Tibial artery (tissue), 4 donors: ENCODE measurements at regions not wholly inside any gene's neighbourhood (a gene's known extent, or its start where the extent isn't known, plus 50 kb on each side); places are given as distances from the start of the nearest gene placed in this dataset.

ENCODE experiments used
- DNase-seq, 2 donors: peaks; one replicate each; pipeline ENCODE4 v3.0.0-alpha.2; 2019
- H3K27ac ChIP-seq, 2 donors: fragments of 200-600 bp; sonication (generic) in 1 of 2; 1 replicate in 1 of 2; 2 replicates in 1 of 2; pipeline ENCODE4 v1.5.1; 2018 to 2019; ENCODE audit warnings: mild to moderate bottlenecking in 1 of 2
- H3K27me3 ChIP-seq, 2 donors: fragments of 200-600 bp; sonication (generic) in 1 of 2; one replicate each; pipeline versions ENCODE4 v1.5.1 to v1.6.0; 2016 to 2019
- H3K36me3 ChIP-seq, 3 donors: fragments of 200-600 bp; sonication (generic) in 2 of 3; one replicate each; pipeline ENCODE4 v1.5.1; 2016 to 2019; ENCODE audit warnings: mild to moderate bottlenecking in 2 of 3
- H3K4me1 ChIP-seq, 4 donors: fragments of 200-600 bp; sonication (generic) in 2 of 4; 1 replicate in 3 of 4; 2 replicates in 1 of 4; pipeline ENCODE4 v1.5.1; 2016 to 2019
- H3K4me3 ChIP-seq, 2 donors: fragments of 200-600 bp; sonication (generic) in 1 of 2; 1 replicate in 1 of 2; 2 replicates in 1 of 2; pipeline ENCODE4 v1.5.1; 2018 to 2019; ENCODE audit warnings: mild to moderate bottlenecking in 2 of 2
- H3K9me3 ChIP-seq, 3 donors: fragments of 200-600 bp; sonication (generic) in 1 of 3; one replicate each; pipeline ENCODE4 v1.5.1; 2016 to 2019
- CTCF ChIP-seq, 2 experiments: fragments of 200-600 bp in 1 of 2; fragments of 450-650 bp in 1 of 2; IDR thresholded peaks; one replicate each; pipeline ENCODE4 v1.5.1; 2017 to 2019; ENCODE audit warnings: antibody characterized with exemption in 2 of 2, mild to moderate bottlenecking in 1 of 2, moderate library complexity in 1 of 2
- intact Hi-C: fragments of 100-400 bp; cut with DNase I; formaldehyde crosslinking; loops from one replicate; pipeline ENCODE4 v1.15.0; 2023; ENCODE audit warnings: low total_unique reads

GRCh38 chr6:3987576-3987975 is 91.4 kb downstream of the FAM217A start:
- intact Hi-C loops, result loop anchor here (10.0 kb wide), 1 partner anchor 703 kb away; no protein-coding TSS in a partner anchor
- Histone ChIP-seq H3K27me3 (no peaks in the 10 kb centered on the region), H3K4me1 (peaks cover 0 to 23% (median 12%) of the 10 kb centered on the region in 4 donors), H3K4me3 (no peak overlapping the region), H3K36me3 (no peaks in the 10 kb centered on the region), H3K9me3 (no peaks in the 10 kb centered on the region), H3K27ac (no peak overlapping the region)
- TF ChIP-seq CTCF (IDR thresholded peaks at IDR 0.05), result no peak
- no peak for DNase-seq

GRCh38 chr6:3990692-3991491 is 88.0 kb downstream of the FAM217A start:
- intact Hi-C loops, result loop anchor here (5.0 to 10.0 kb wide), 2 partner anchors 136 to 249 kb away; no protein-coding TSS in a partner anchor
- Histone ChIP-seq H3K27me3 (no peaks in the 10 kb centered on the region), H3K9me3 (no peaks in the 10 kb centered on the region), H3K4me1 (peaks cover 0 to 29% (median 16%) of the 10 kb centered on the region in 4 donors), H3K27ac (peak overlapping the region; percentile 81 to 82), H3K36me3 (no peaks in the 10 kb centered on the region), H3K4me3 (peak overlapping the region; percentile 54 to 57)
- DNase-seq, result peak; percentile 89 to 94
- peak; percentile 81 to 84 for TF ChIP-seq CTCF (IDR thresholded peaks at IDR 0.05)

- H3K4me1 ChIP-seq, result peaks cover 0 to 34% (median 15%) of the 10 kb centered on the region in 4 donors
- TF ChIP-seq CTCF (IDR thresholded peaks at IDR 0.05), result no peak
- H3K27ac ChIP-seq, result peak overlapping the region; percentile 22 to 81
- no peak overlapping the region for H3K4me3 ChIP-seq
- no peaks in the 10 kb centered on the region for H3K36me3 ChIP-seq
- intact Hi-C loops, result loop anchor here (5.0 to 10.0 kb wide), 2 partner anchors 137 to 250 kb away; no protein-coding TSS in a partner anchor
- no peaks in the 10 kb centered on the region for H3K27me3 ChIP-seq
- no peaks in the 10 kb centered on the region for H3K9me3 ChIP-seq
- DNase-seq, result no peak
Observed at GRCh38 chr6:3991941-3992340, 87.0 kb downstream of the FAM217A start.

GRCh38 chr6:3996349-3996748 is 82.6 kb downstream of the FAM217A start:
- Histone ChIP-seq H3K27me3 (no peaks in the 10 kb centered on the region), H3K4me1 (peaks cover 0 to 28% (median 4%) of the 10 kb centered on the region in 4 donors), H3K27ac (peak overlapping the region in 1 of 2 donors; percentile 52), H3K9me3 (no peaks in the 10 kb centered on the region), H3K36me3 (no peaks in the 10 kb centered on the region), H3K4me3 (no peak overlapping the region)
- no peak for DNase-seq
- TF ChIP-seq CTCF (IDR thresholded peaks at IDR 0.05), result no peak
- intact Hi-C loops, result loop anchor here (10.0 kb wide), 1 partner anchor 142 kb away; no protein-coding TSS in a partner anchor

- no peaks in the 10 kb centered on the region for H3K36me3 ChIP-seq
- DNase-seq, result no peak
- no peak overlapping the region for H3K4me3 ChIP-seq
- peaks cover 0 to 24% (median 3%) of the 10 kb centered on the region in 4 donors for H3K4me1 ChIP-seq
- H3K27me3 ChIP-seq, result no peaks in the 10 kb centered on the region
- peak overlapping the region; percentile 25 to 52 for H3K27ac ChIP-seq
- no peak for TF ChIP-seq CTCF (IDR thresholded peaks at IDR 0.05)
- intact Hi-C loops, result loop anchor here (10.0 kb wide), 1 partner anchor 142 kb away; no protein-coding TSS in a partner anchor
- no peaks in the 10 kb centered on the region for H3K9me3 ChIP-seq
Observed at GRCh38 chr6:3997177-3997770, 81.7 kb downstream of the FAM217A start.
